ENCODE measurements at regions not wholly inside any gene's neighbourhood (a gene's known extent, or its start where the extent isn't known, plus 50 kb on each side); places are given as distances from the start of the nearest gene placed in this dataset.

GRCh38 chr11:32184041-32184722 lies 93.3 kb downstream of the RCN1 start:
- no peak overlapping the region for H3K4me3 ChIP-seq (ENCODE audit: low read depth, low read length)
- no peak for DNase-seq (ENCODE audit: low read depth)
- TF ChIP-seq CTCF (IDR thresholded peaks at IDR 0.05; ENCODE audit: control insufficient read depth, extremely low read depth, insufficient read depth) = no peak

GRCh38 chr11:32184723-32185376 lies 94.0 kb downstream of the RCN1 start:
- no peak overlapping the region for H3K4me3 ChIP-seq (ENCODE audit: low read depth, low read length)
- TF ChIP-seq CTCF (IDR thresholded peaks at IDR 0.05; ENCODE audit: control insufficient read depth, extremely low read depth, insufficient read depth) = no peak
- no peak for DNase-seq (ENCODE audit: low read depth)

GRCh38 chr11:32186118-32186517 lies 95.2 kb downstream of the RCN1 start:
- H3K4me3 ChIP-seq (ENCODE audit: low read depth, low read length) = no peak overlapping the region
- no peak for DNase-seq (ENCODE audit: low read depth)
- no peak for TF ChIP-seq CTCF (IDR thresholded peaks at IDR 0.05; ENCODE audit: control insufficient read depth, extremely low read depth, insufficient read depth)

- H3K4me3 ChIP-seq (ENCODE audit: low read depth, low read length) = no peak overlapping the region
- no peak for TF ChIP-seq CTCF (IDR thresholded peaks at IDR 0.05; ENCODE audit: control insufficient read depth, extremely low read depth, insufficient read depth)
These were observed 96.2 kb downstream of the RCN1 start for GRCh38 chr11:32187111-32187510.

GRCh38 chr11:32188785-32189184 lies 97.9 kb downstream of the RCN1 start:
- no peak overlapping the region for H3K4me3 ChIP-seq (ENCODE audit: low read depth, low read length)
- peak; percentile 22; the same call in 1 of the 2 replicates for TF ChIP-seq CTCF (IDR thresholded peaks at IDR 0.05; ENCODE audit: control insufficient read depth, extremely low read depth, insufficient read depth)
- no peak for DNase-seq (ENCODE audit: low read depth)

More at GRCh38 chr11:32187111-32187510, 96.2 kb downstream of the RCN1 start:
- no peak for DNase-seq (ENCODE audit: low read depth)

GRCh38 chr11:32196137-32196536 lies 105.3 kb downstream of the RCN1 start:
- DNase-seq (ENCODE audit: low read depth) = no peak
- TF ChIP-seq CTCF (IDR thresholded peaks at IDR 0.05; ENCODE audit: control insufficient read depth, extremely low read depth, insufficient read depth) = no peak
- no peak overlapping the region for H3K4me3 ChIP-seq (ENCODE audit: low read depth, low read length)
